ENCODE measurements at regions not wholly inside any gene's neighbourhood (a gene's known extent, or its start where the extent isn't known, plus 50 kb on each side); places are given as distances from the start of the nearest gene placed in this dataset.

GRCh38 chr5:133708331-133708850 is 96.0 kb upstream of the FSTL4 start:
- DNase-seq (ENCODE audit: low spot score): no peak

GRCh38 chr5:133707629-133708028 is 95.3 kb upstream of the FSTL4 start:
- DNase-seq (ENCODE audit: low spot score): no peak

- no peak for DNase-seq (ENCODE audit: low spot score)
These were observed 94.4 kb upstream of the FSTL4 start for GRCh38 chr5:133706506-133707430.

DNA sequence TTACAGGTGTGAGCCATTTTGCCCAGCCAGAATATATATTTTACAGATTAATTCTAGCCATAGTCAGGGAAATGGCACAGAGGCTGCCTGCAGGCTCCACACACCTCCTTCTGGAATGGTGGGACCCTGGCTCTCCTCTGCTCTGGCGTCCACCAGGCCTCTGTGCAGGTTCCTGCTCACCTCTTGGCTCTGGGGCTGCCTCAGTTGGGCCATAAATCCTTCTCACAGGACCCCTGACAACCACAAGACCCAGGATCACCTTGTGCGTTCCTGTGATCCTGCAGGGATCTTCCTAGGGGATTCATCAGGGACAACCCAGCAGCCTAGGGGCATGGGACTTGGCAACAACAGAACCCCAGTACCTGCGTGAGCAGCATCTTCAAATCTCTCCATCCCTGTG is 93.0 kb upstream of the FSTL4 start:
- no peak for DNase-seq (ENCODE audit: low spot score)

DNA sequence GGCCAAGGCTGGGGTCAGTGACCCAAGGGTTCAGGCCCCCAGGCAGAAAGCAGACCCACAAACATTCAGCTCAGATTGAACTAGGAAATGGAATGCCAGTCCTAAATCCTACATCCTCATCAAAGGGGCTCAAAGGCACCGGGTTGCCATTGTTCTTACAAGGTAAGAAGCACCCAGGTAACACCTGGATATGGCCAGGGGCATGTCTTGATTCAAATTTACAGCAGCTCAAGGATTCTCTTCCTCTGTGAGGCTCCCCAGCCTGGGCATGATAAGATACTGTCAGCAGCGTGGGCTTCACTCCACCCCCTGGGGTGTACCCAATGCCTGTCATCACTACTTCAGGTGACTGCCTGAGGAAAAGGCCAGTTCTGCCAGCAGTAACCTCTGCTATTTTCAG is 92.1 kb upstream of the FSTL4 start:
- no peak for DNase-seq (ENCODE audit: low spot score)

DNA sequence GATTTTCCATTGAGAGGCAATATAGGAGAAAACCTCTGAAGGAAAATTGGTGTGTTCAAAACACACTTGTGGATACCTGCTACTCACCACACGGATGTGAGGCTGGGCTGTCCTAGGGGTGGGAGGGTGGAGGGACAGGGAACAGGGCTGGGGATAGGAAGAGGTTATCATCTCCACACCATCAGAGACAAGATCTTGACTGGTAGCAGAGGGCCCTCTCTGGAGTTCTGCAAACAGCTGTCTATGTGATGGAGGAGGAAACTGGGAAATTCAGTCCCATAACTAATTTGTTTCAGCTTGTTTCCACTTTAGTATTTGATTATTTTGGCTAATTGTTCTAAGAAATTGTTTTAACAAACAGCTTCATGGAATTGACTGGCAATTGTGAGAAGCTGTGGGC is 91.6 kb upstream of the FSTL4 start:
- no peak for DNase-seq (ENCODE audit: low spot score)

DNA sequence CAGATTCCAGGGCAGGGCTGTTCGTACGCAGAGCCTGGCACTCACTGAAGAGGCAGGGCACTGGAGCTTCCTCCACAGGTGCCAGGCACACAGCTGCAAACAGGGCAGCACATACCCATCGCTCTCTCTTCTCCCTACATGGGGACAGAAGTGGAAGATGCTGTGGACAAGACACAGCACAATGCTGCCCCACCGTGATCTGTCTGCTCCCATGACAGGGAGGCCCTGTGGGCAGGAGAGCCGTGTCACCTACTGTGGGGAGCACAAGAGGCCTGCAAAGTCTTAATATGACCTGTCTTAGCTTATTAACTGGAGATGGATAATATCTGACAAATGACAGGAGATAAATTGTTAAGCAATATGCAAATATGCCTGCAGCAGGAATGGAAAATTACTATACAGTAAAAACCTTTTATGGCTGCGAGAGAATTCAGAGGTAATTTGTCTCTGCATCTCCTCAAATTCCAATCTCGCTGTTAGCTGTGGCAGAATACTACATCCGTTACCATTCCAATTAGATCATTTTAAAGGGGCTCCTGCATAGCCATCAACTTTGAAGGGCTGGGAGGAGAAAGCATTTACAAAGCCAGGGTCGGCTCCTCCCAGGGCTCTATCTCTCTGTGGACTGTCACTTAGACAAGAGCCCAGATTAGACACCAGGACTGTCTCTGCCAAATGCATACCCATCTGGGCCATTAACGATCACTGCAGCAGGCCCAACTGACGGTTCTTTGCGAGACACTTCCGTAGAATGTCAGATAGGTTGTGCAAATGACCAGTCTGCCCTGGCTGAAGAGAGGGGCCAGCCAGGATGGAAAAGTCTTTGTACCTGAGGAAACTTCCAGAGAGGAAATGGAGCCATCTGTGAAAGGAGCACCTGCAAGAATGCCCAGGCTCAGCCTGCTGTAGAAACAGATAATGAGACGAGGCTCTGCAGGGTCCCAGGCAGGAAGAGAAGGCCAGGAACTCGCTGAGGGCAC is 90.7 kb upstream of the FSTL4 start:
- DNase-seq (ENCODE audit: low spot score): no peak

- no peak for DNase-seq (ENCODE audit: low spot score)
These were observed 89.5 kb upstream of the FSTL4 start for GRCh38 chr5:133701871-133702270.

GRCh38 chr5:133700251-133700650 is 87.9 kb upstream of the FSTL4 start:
- DNase-seq (ENCODE audit: low spot score): no peak

DNA sequence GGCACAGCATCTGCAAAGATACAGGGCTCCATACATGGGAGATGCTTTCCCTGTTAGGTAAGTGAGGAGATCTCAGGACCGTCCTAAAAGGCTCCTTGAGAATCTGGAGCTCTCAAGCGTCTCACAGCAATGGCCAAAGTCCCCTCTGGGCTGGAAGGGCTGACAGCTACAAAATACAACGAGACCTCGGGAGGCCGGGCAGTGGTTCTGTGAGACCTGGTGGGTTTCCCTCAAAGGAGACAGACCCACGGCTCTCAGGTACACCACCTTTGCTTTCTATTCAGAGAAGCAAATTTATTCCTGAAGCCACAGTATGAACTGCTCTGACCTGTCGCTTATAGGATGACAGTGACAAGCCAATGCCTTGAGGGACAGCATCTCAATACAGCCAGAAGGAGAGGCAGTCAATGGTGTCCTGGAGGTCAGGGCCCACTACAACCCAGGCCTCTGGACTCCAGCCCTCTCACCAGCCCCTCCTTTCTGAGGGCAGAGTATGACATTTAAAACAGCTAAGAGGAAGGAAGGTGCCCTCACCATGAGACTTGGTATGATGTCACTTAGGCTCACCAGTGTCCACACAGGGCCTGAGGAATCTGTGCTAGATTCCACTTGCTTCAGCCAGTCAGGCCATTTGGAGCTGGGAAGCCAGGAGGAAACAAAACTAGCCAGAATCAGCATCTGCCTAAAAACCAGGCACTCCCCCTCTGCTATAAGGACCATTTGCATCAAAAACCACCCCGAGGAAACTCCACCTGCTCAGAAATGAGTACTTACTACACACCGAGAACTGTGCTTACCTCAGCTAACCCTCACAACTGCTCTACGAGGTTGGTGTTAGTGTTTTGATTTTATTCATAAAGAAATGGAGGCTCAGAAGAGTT is 86.5 kb upstream of the FSTL4 start:
- DNase-seq (ENCODE audit: low spot score): no peak

DNA sequence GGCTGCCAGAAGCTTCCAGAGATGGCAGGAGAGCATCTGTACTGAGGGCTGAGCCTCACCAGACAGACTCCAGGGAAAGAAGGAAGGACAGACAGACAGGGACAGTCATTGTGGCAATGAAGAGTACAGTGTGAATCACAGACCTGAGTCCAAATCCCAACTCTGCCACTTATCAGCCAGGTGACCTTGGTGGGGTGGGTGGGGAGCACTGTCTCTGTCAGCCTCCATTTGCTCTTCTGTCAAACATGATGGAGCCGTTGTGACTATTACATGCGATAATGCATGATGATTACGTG is 85.9 kb upstream of the FSTL4 start:
- no peak for DNase-seq (ENCODE audit: low spot score)

- DNase-seq (ENCODE audit: low spot score): no peak
These were observed 85.4 kb upstream of the FSTL4 start for GRCh38 chr5:133697536-133698258.

- DNase-seq (ENCODE audit: low spot score): peak; percentile 27
These were observed 84.6 kb upstream of the FSTL4 start for GRCh38 chr5:133696782-133697507.

DNA sequence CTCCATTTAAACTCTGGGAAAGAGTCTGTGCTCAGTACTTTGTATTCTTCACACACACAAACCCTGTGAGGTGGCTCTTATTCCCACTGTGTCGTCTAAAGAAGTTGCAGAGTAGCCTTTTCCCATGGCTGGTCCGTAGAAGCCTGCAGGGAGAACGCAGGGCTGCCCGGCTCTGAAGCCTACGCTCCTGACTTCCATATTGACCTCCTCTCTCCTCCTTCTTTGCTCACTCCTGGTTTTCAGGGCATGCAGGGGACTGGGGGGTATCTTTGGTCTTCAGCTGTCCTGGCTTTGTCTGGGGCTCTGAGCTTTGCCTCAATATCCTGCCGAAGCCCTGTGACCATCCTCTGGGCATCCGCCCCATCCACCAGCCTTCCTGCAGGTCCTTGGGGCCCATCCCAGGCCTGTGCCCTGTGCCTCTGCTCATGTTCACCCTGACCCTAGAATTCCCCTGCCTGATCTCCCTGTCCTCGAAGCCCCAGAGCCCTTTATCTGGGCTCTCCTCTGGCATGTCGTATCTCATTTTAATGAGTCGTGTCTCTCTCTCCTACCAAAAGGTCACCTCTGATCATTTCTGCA is 83.8 kb upstream of the FSTL4 start:
- DNase-seq (ENCODE audit: low spot score): no peak

DNA sequence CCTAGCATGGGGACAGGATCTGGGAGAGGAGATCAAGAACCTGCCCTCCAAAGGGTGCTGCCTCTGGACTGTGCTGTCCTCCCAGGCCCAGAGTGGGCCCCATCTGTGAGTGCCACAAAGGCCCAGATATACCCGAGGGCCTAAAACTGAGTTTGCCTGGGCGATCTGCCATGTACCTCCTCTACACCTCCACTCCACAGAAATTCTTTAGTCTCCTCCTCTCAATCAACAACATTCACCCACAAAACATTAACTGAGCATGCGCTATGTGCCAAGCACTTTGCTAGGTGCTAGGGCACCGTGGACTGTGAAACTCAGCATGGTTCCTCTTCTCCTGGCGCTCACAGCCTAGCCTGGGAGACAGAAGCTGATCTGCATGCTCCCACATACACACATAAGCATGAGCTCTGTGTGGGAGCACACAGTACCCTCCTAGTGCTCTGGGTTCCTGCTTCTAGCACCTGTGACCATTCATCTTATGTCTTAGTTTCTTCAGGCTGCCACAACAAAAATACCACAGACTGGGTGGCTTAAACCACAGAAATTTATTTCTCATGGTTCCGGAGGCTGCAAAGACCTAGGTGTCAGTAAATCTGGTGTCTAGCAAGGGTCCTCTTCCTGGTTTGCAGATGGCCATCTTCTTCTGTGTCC is 82.0 kb upstream of the FSTL4 start:
- DNase-seq (ENCODE audit: low spot score): no peak

- no peak for DNase-seq (ENCODE audit: low spot score)
These were observed 79.1 kb upstream of the FSTL4 start for GRCh38 chr5:133691448-133691847.

- peak; percentile 16 for DNase-seq (ENCODE audit: low spot score)
These were observed 78.4 kb upstream of the FSTL4 start for GRCh38 chr5:133690746-133691145.

DNA sequence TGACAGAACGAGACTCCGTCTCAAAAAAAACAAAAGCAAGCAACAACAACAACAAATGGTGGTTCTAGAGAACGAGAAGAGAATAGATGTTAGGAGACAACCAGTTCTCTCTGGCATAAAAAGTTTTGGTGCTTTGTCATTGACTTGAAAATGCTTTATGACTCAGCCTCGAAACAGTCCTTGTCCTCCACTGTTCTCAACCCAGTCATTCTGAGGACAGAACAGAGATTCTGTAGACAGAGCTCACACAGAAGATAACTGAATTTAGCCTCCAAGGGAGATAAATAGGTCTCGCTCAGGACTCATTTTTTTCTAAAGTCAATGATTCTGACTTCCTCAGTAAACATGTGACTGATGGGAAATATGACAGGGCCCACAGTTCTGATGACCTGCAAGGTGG is 76.0 kb upstream of the FSTL4 start:
- DNase-seq (ENCODE audit: low spot score): no peak
